ENCODE measurements at regions not wholly inside any gene's neighbourhood (a gene's known extent, or its start where the extent isn't known, plus 50 kb on each side); places are given as distances from the start of the nearest gene placed in this dataset.
"Not testable (repeated sequence)": the region's sequence is repeated elsewhere in the genome, so short reads cannot be mapped to it uniquely, and the experiment has no call there.

- no peak for DNase-seq
Measured at GRCh38 chr2:217008794-217009193, 148.9 kb upstream of the TNP1 start.

- no peak for DNase-seq
Measured at GRCh38 chr2:217006217-217006616, 146.4 kb upstream of the TNP1 start.

GRCh38 chr2:217004656-217005055 lies 144.8 kb upstream of the TNP1 start:
- DNase-seq, result no peak

- DNase-seq, result no peak
Measured at GRCh38 chr2:217001740-217002139, 141.9 kb upstream of the TNP1 start.

GRCh38 chr2:217000406-217000805 lies 140.5 kb upstream of the TNP1 start:
- no peak for DNase-seq

GRCh38 chr2:216996279-216996845 lies 136.5 kb upstream of the TNP1 start:
- no peak for DNase-seq

GRCh38 chr2:216994353-216994854 lies 134.5 kb upstream of the TNP1 start:
- DNase-seq, result no peak

- no peak for DNase-seq
Measured at GRCh38 chr2:216992056-216992675, 132.3 kb upstream of the TNP1 start.

- DNase-seq, result no peak
Measured at GRCh38 chr2:216991563-216991962, 131.7 kb upstream of the TNP1 start.

GRCh38 chr2:216989340-216990129 lies 129.7 kb upstream of the TNP1 start:
- DNase-seq, result no peak

GRCh38 chr2:216987252-216987821 lies 127.5 kb upstream of the TNP1 start:
- no peak for DNase-seq

GRCh38 chr2:216985658-216986141 lies 125.8 kb upstream of the TNP1 start:
- DNase-seq, result no peak

GRCh38 chr2:216984937-216985336 lies 125.1 kb upstream of the TNP1 start:
- no peak for DNase-seq

- DNase-seq, result not testable (repeated sequence)
Measured at GRCh38 chr2:216981951-216982350, 122.1 kb upstream of the TNP1 start.

GRCh38 chr2:216980510-216980909 lies 120.6 kb upstream of the TNP1 start:
- not testable (repeated sequence) for DNase-seq

GRCh38 chr2:216974321-216975302 lies 114.7 kb upstream of the TNP1 start:
- no peak for DNase-seq

- no peak for DNase-seq
Measured at GRCh38 chr2:216971593-216971992, 111.7 kb upstream of the TNP1 start.

- DNase-seq, result no peak
Measured at GRCh38 chr2:216970359-216970915, 110.6 kb upstream of the TNP1 start.

- no peak for DNase-seq
Measured at GRCh38 chr2:216967889-216968288, 108.0 kb upstream of the TNP1 start.

GRCh38 chr2:216960671-216961268 lies 100.9 kb upstream of the TNP1 start:
- no peak for DNase-seq

- DNase-seq, result no peak
Measured at GRCh38 chr2:216959433-216959832, 99.6 kb upstream of the TNP1 start.
